ENCODE measurements at regions not wholly inside any gene's neighbourhood (a gene's known extent, or its start where the extent isn't known, plus 50 kb on each side); places are given as distances from the start of the nearest gene placed in this dataset.

DNA sequence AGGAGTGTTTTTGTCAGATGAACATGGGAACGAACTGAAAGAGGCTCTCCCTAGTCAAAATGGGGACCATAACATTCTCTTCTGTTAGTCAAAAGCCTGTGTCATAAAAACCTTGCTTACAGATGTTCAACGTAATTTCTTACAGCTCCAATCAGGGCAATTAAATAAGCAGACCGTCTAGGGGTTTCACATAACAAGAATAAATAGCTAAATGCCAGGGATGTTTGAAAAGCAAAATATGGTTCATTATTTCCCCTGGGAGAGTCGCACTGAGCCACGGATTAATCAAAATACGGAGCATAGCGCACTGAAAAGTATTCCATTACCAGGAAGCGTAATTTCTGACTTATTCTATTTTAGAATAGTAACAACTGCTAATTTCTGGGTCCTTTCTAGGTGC lies 63.7 kb upstream of the MRI1 start:
- no peak for FAIRE-seq
- POLR2A ChIA-PET = no interaction called here
- TF ChIP-seq, protein P1, sequence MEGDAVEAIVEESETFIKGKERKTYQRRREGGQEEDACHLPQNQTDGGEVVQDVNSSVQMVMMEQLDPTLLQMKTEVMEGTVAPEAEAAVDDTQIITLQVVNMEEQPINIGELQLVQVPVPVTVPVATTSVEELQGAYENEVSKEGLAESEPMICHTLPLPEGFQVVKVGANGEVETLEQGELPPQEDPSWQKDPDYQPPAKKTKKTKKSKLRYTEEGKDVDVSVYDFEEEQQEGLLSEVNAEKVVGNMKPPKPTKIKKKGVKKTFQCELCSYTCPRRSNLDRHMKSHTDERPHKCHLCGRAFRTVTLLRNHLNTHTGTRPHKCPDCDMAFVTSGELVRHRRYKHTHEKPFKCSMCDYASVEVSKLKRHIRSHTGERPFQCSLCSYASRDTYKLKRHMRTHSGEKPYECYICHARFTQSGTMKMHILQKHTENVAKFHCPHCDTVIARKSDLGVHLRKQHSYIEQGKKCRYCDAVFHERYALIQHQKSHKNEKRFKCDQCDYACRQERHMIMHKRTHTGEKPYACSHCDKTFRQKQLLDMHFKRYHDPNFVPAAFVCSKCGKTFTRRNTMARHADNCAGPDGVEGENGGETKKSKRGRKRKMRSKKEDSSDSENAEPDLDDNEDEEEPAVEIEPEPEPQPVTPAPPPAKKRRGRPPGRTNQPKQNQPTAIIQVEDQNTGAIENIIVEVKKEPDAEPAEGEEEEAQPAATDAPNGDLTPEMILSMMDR (IDR thresholded peaks at IDR 0.05; ENCODE audit: extremely low read depth in 1 of 2, insufficient read depth in 1 of 2, low read depth in 1 of 2, low read length in 2 of 2) = no peak
- TF ChIP-seq POLR2A (IDR thresholded peaks at IDR 0.05; ENCODE audit: low read depth, low read length) (no peak), EZH2 (IDR thresholded peaks at IDR 0.05; ENCODE audit: borderline replicate concordance, low read depth, low read length, severe bottlenecking) (no peak), JUN (IDR thresholded peaks at IDR 0.05; ENCODE audit: borderline replicate concordance, insufficient read depth, insufficient read length, low read depth) (no peak), MYC (IDR thresholded peaks at IDR 0.05; ENCODE audit: low read depth, low read length) (no peak), GATA2 (IDR thresholded peaks at IDR 0.05; ENCODE audit: insufficient read depth, insufficient read length, low read depth, low read length) (no peak), POLR2AphosphoS5 (IDR thresholded peaks at IDR 0.05; ENCODE audit: insufficient read depth, low read depth, low read length) (no peak), FOS (IDR thresholded peaks at IDR 0.05; ENCODE audit: borderline replicate concordance, insufficient read depth, low read length) (no peak)
- TF ChIP-seq, protein P2, sequence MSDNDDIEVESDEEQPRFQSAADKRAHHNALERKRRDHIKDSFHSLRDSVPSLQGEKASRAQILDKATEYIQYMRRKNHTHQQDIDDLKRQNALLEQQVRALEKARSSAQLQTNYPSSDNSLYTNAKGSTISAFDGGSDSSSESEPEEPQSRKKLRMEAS (IDR thresholded peaks at IDR 0.05; ENCODE audit: insufficient read depth, insufficient read length) = no peak

More for the DNA sequence above, 63.7 kb upstream of the MRI1 start:
- dilution Hi-C loops (cut with MboI; ENCODE audit: extremely low pct_ligation_motif_present, low sequenced_read_pairs) = no loop called here
- no peak overlapping the region for H3K27ac ChIP-seq (ENCODE audit: insufficient read depth, low read depth, low read length)
- intact Hi-C loops (cut with micrococcal nuclease) = no loop called here
- no peak overlapping the region for H3K4me3 ChIP-seq (replicated peaks in 1 of 3; ENCODE audit: insufficient read depth in 1 of 3, low read depth in 1 of 3, low read length in 3 of 3)
- BruUV-seq (replicated peaks) = no TSS peak
- no peak overlapping the region for H3K9ac ChIP-seq (replicated peaks; ENCODE audit: extremely low read depth, insufficient read depth, low read length)
- peaks cover 0 to 3% of the 10 kb centered on the region in 2 experiments for H3K27me3 ChIP-seq (ENCODE audit: control insufficient read depth in 2 of 2, insufficient read depth in 2 of 2, low read length in 2 of 2)
- no peaks in the 10 kb centered on the region for H3K4me1 ChIP-seq (ENCODE audit: control insufficient read depth, extremely low read depth, insufficient read depth, low read length)
- H3K36me3 ChIP-seq (ENCODE audit: control insufficient read depth in 2 of 2, extremely low read depth in 1 of 2, insufficient read depth in 2 of 2, low read length in 2 of 2) = no peaks in the 10 kb centered on the region
- H3K79me2 ChIP-seq (ENCODE audit: control insufficient read depth, insufficient read depth, low read length) = no peaks in the 10 kb centered on the region
- H3K9me3 ChIP-seq (replicated peaks; ENCODE audit: control insufficient read depth, insufficient read depth, low read length) = no peaks in the 10 kb centered on the region
- H3K4me2 ChIP-seq (ENCODE audit: insufficient read depth, low read length) = no peak overlapping the region
- no peaks in the 10 kb centered on the region for H4K20me1 ChIP-seq (replicated peaks; ENCODE audit: control insufficient read depth, extremely low read depth, insufficient read depth, low read length)
- no peaks in the 10 kb centered on the region for H3K9me1 ChIP-seq (replicated peaks; ENCODE audit: control insufficient read depth, extremely low read depth, insufficient read depth, low read length)
- no peak for DNase-seq (ENCODE audit: low read depth, low spot score)
- H2AFZ ChIP-seq (ENCODE audit: low read depth, low read length) = no peak overlapping the region
- CTCF ChIA-PET = no interaction called here
